ENCODE measurements at regions not wholly inside any gene's neighbourhood (a gene's known extent, or its start where the extent isn't known, plus 50 kb on each side); places are given as distances from the start of the nearest gene placed in this dataset.

GRCh38 chr12:107955966-107956643 is 173.0 kb upstream of the WSCD2 start:
- TF ChIP-seq CTCF (IDR thresholded peaks at IDR 0.05; ENCODE audit: low read length) (no peak), EZH2phosphoT487 (IDR thresholded peaks at IDR 0.05; ENCODE audit: low read length) (no peak), EZH2 (optimal IDR thresholded peaks at IDR 0.05; ENCODE audit: low read depth, low read length) (no peak)
